ENCODE measurements at regions not wholly inside any gene's neighbourhood (a gene's known extent, or its start where the extent isn't known, plus 50 kb on each side); places are given as distances from the start of the nearest gene placed in this dataset.

DNA sequence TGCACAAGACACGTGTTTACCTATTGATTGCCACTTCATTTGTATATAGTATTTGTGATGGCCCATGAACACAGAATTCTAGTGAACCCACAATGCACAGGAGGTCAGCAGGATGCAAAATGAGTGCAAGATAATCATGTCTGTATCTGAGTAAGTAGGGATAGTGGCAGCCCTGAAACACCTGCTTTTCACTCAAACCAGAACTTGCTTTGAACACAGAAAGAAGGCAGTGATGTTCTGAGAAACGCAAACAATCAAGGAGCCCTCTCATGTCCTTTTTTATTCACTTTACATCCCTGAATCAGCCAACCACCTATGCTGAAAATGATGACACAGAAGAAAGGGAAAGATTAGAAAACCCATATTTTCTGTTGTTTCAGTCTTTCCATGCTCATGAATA, 170.4 kb upstream of the AVPR1A start:
- H3K4me3 ChIP-seq (ENCODE audit: low read depth, low read length) = no peak overlapping the region
- no peak for DNase-seq (ENCODE audit: low read depth)
- TF ChIP-seq, protein P1, sequence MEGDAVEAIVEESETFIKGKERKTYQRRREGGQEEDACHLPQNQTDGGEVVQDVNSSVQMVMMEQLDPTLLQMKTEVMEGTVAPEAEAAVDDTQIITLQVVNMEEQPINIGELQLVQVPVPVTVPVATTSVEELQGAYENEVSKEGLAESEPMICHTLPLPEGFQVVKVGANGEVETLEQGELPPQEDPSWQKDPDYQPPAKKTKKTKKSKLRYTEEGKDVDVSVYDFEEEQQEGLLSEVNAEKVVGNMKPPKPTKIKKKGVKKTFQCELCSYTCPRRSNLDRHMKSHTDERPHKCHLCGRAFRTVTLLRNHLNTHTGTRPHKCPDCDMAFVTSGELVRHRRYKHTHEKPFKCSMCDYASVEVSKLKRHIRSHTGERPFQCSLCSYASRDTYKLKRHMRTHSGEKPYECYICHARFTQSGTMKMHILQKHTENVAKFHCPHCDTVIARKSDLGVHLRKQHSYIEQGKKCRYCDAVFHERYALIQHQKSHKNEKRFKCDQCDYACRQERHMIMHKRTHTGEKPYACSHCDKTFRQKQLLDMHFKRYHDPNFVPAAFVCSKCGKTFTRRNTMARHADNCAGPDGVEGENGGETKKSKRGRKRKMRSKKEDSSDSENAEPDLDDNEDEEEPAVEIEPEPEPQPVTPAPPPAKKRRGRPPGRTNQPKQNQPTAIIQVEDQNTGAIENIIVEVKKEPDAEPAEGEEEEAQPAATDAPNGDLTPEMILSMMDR (IDR thresholded peaks at IDR 0.05; ENCODE audit: insufficient read depth, low read depth, low read length, missing control alignments) = no peak

DNA sequence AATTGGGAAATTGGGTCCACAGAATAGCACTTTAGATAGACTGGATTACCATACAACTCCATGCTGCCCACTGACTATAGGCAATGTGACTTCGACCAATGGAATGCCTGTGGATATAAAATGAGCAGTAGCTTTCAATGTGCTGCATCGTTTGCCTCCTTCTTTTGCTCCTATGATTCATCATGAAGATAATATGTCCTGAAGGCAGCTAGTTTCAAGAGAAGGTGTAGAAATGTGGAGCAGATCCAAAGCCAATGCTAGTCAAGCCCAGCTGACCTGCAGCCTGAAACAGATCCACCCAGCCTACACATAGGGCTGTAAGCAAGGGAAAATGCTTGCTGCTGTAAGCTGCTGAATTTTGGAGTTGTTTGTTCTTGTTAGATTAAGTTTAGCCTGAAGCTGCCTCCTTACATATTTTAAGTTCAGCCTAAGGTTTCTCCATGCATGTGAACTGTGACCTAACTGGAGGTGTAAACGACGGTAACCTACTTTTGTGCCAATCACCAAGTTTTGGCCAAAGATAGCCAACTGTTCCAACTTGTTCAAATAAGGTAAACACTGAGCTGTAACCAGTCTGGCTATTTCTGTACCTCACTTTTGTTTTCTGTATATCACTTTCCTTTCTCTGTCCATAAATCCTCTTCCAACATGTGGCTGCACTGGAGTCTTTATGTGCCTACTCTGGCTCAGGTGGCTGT, 169.1 kb upstream of the AVPR1A start:
- TF ChIP-seq, protein P1 (IDR thresholded peaks at IDR 0.05; ENCODE audit: insufficient read depth, low read depth, low read length, missing control alignments) = no peak
- DNase-seq (ENCODE audit: low read depth) = no peak
- H3K4me3 ChIP-seq (ENCODE audit: low read depth, low read length) = no peak overlapping the region

DNA sequence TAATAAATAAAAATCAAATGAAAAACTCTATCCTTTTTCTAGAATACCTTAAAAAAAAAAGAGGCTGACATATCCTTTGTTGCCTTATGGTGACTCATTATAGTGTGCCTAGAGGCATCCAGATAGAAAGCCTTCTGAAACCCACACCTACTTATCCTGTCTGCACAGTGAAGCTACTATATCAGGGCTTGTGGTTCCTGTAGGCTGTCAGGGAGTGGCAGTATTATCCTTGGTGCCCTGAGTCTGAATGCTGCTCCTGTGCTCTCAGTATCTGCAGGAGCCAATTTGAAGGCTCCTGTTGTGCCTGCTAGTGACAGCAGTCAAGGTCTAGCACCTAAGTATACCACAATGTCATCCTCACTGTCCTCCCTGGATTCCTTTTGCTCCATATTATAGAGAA, 168.4 kb upstream of the AVPR1A start:
- no peak overlapping the region for H3K4me3 ChIP-seq (ENCODE audit: low read depth, low read length)
- DNase-seq (ENCODE audit: low read depth) = peak; percentile 8
- TF ChIP-seq, protein P1 (IDR thresholded peaks at IDR 0.05; ENCODE audit: insufficient read depth, low read depth, low read length, missing control alignments) = no peak

DNA sequence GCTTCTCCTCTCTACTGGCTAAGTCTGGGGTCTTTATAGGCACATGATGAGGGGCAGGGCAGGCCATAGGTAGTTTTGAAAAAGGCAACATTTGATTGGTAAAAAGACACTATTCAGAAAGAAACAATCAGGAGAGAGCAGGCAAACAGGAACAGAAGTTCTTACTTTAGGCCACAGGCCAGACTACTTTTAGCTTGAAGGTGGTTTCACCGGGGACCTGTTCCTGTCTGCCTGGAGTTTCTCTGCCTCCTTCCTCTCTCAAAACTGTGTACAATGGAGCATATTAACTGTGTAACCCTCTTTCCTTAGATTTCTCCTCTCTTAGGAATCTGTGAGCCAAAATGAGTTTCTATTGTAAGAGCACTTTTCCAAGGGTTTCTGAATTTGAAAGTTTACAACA, 167.9 kb upstream of the AVPR1A start:
- no peak for DNase-seq (ENCODE audit: low read depth)
- no peak overlapping the region for H3K4me3 ChIP-seq (ENCODE audit: low read depth, low read length)

DNA sequence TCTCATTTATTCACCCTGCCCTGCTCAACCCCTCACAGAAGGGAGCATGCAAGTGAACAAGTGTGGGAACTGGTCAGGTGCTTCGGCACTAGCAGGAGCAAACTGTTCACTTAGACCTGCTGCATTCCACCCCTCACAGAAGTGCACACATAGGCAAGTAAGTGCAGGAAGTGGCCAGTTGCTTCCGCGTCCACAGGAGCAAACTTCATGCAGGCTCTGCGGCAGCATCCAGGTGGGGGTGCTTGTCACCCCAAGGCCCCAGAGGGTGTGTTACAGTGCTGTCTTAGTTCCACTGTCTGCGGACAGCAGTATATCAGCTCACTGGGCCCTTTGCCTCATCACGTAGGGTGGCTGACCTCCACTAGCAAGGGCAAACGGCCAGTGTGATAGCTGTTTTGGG, 167.3 kb upstream of the AVPR1A start:
- TF ChIP-seq, protein P1 (IDR thresholded peaks at IDR 0.05; ENCODE audit: insufficient read depth, low read depth, low read length, missing control alignments) = no peak
- no peak overlapping the region for H3K4me3 ChIP-seq (ENCODE audit: low read depth, low read length)
- DNase-seq (ENCODE audit: low read depth) = no peak

More for the DNA sequence above, 167.9 kb upstream of the AVPR1A start:
- TF ChIP-seq, protein P1 (IDR thresholded peaks at IDR 0.05; ENCODE audit: insufficient read depth, low read depth, low read length, missing control alignments) = no peak

DNA sequence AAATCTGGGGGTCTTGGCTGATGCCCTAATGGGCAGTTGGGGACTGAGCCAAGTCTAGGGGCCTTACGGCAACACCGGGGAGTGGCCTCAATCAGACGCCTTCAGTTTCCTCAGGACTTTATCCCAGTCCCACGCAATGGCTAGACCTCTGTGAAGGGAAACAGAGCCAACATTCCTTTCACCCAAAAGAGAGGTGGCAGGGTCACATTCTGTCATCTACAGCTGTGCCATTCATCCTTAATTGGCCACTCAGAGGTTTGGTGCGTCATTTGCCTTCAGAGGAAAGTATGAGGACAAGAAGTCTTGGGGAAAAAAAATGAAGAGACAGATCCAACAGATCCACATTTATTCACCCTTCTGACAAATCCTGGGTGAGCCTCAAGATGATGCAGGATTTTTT, 166.9 kb upstream of the AVPR1A start:
- H3K4me3 ChIP-seq (ENCODE audit: low read depth, low read length) = no peak overlapping the region
- DNase-seq (ENCODE audit: low read depth) = no peak
- TF ChIP-seq, protein P1 (IDR thresholded peaks at IDR 0.05; ENCODE audit: insufficient read depth, low read depth, low read length, missing control alignments) = no peak

DNA sequence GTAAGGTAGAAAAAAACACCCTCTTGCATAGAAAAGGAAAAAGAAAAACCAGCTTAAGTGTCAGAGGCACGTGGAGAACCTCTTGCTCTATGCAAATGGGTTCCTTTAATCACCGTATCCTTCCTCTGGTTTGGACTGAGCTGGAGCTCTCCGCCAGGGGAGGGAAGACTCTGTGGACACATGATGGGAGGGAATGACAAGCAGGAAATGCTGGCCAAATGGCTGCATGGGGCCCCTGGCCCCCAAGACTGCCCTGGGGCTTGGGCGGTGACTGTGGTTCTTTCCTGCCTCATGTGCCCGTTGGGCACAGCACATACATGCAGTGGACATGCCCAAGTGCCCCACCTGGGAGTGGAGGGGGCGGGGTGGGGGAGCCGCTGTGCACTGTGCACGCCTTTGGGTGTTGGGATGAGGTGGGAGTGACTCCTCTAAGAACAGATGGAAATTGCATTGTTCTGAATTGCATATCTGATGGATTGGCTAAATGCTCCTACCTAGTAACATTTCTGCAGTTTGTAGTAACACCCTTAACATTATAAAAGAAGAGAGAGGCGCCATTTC, 166.4 kb upstream of the AVPR1A start:
- TF ChIP-seq, protein P1 (IDR thresholded peaks at IDR 0.05; ENCODE audit: insufficient read depth, low read depth, low read length, missing control alignments) = no peak

More for the DNA sequence above, 166.4 kb upstream of the AVPR1A start:
- H3K4me3 ChIP-seq (ENCODE audit: low read depth, low read length) = no peak overlapping the region
- no peak for DNase-seq (ENCODE audit: low read depth)
